T follicular helper cell (primary cell): ENCODE measurements at regions not wholly inside any gene's neighbourhood (a gene's known extent, or its start where the extent isn't known, plus 50 kb on each side); places are given as distances from the start of the nearest gene placed in this dataset.

Source experiments
- DNase-seq: peaks from one replicate; pipeline ENCODE4 v3.0.0-alpha.2; 2020; ENCODE audit warnings: low read depth

- no peak for DNase-seq
These were observed 222.8 kb upstream of the NUDT4 start for GRCh38 chr12:93154753-93155480.

- no peak for DNase-seq
These were observed 221.5 kb upstream of the NUDT4 start for GRCh38 chr12:93156086-93156716.

- no peak for DNase-seq
These were observed 220.4 kb upstream of the NUDT4 start for GRCh38 chr12:93157279-93157678.

- no peak for DNase-seq
These were observed 219.5 kb upstream of the NUDT4 start for GRCh38 chr12:93158065-93158843.

GRCh38 chr12:93163260-93164036 is 214.3 kb upstream of the NUDT4 start:
- no peak for DNase-seq

- no peak for DNase-seq
These were observed 213.4 kb upstream of the NUDT4 start for GRCh38 chr12:93164103-93164880.

GRCh38 chr12:93165384-93165932 is 212.3 kb upstream of the NUDT4 start:
- no peak for DNase-seq

GRCh38 chr12:93166541-93167307 is 211.0 kb upstream of the NUDT4 start:
- no peak for DNase-seq

- DNase-seq, result no peak
These were observed 210.4 kb upstream of the NUDT4 start for GRCh38 chr12:93167331-93167730.

- DNase-seq, result no peak
These were observed 209.8 kb upstream of the NUDT4 start for GRCh38 chr12:93167841-93168492.

- DNase-seq, result no peak
These were observed 209.0 kb upstream of the NUDT4 start for GRCh38 chr12:93168751-93169150.

GRCh38 chr12:93169536-93169935 is 208.2 kb upstream of the NUDT4 start:
- DNase-seq, result no peak

- DNase-seq, result no peak
These were observed 206.8 kb upstream of the NUDT4 start for GRCh38 chr12:93170928-93171327.

GRCh38 chr12:93173178-93173957 is 204.4 kb upstream of the NUDT4 start:
- no peak for DNase-seq

- DNase-seq, result no peak
These were observed 203.7 kb upstream of the NUDT4 start for GRCh38 chr12:93174048-93174447.

- no peak for DNase-seq
These were observed 203.3 kb upstream of the NUDT4 start for GRCh38 chr12:93174473-93174872.

GRCh38 chr12:93176165-93176564 is 201.6 kb upstream of the NUDT4 start:
- no peak for DNase-seq

- DNase-seq, result no peak
These were observed 201.1 kb upstream of the NUDT4 start for GRCh38 chr12:93176610-93177126.
